ENCODE measurements at regions not wholly inside any gene's neighbourhood (a gene's known extent, or its start where the extent isn't known, plus 50 kb on each side); places are given as distances from the start of the nearest gene placed in this dataset.

GRCh38 chr13:59409634-59410200 is 754.0 kb downstream of the DIAPH3 start:
- TF ChIP-seq, protein P1, sequence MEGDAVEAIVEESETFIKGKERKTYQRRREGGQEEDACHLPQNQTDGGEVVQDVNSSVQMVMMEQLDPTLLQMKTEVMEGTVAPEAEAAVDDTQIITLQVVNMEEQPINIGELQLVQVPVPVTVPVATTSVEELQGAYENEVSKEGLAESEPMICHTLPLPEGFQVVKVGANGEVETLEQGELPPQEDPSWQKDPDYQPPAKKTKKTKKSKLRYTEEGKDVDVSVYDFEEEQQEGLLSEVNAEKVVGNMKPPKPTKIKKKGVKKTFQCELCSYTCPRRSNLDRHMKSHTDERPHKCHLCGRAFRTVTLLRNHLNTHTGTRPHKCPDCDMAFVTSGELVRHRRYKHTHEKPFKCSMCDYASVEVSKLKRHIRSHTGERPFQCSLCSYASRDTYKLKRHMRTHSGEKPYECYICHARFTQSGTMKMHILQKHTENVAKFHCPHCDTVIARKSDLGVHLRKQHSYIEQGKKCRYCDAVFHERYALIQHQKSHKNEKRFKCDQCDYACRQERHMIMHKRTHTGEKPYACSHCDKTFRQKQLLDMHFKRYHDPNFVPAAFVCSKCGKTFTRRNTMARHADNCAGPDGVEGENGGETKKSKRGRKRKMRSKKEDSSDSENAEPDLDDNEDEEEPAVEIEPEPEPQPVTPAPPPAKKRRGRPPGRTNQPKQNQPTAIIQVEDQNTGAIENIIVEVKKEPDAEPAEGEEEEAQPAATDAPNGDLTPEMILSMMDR (IDR thresholded peaks at IDR 0.05; ENCODE audit: low read depth, low read length) = no peak
- DNase-seq (ENCODE audit: low read depth, low spot score) = no peak
- no peak overlapping the region for H3K4me3 ChIP-seq (ENCODE audit: low read depth, low read length)
- in situ Hi-C loops (cut with HindIII; ENCODE audit: low sequenced_read_pairs) = no loop called here

GRCh38 chr13:59413126-59413525 is 750.6 kb downstream of the DIAPH3 start:
- H3K4me3 ChIP-seq (ENCODE audit: low read depth, low read length) = no peak overlapping the region
- TF ChIP-seq, protein P1 (IDR thresholded peaks at IDR 0.05; ENCODE audit: low read depth, low read length) = no peak
- in situ Hi-C loops (cut with HindIII; ENCODE audit: low sequenced_read_pairs) = no loop called here
- no peak for DNase-seq (ENCODE audit: low read depth, low spot score)

DNA sequence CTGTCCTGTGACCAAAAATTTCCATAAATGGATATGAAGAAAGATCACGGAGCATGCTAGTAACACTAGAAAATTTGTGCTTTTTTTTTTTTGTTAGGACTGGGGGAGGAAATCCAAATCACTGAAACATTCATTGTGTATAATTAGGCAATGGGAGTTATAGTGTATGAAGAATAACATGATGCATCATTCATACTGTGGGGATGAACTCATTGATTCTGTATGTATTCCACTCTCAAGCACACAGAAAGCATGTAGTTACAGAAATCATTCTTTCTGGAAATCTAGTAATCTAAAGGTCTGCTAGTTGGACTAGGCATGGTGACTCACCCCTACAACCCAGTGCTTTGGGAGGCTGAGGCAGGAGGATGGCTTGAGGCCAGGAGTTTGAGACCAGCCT is 749.7 kb downstream of the DIAPH3 start:
- in situ Hi-C loops (cut with HindIII; ENCODE audit: low sequenced_read_pairs) = no loop called here
- TF ChIP-seq, protein P1 (IDR thresholded peaks at IDR 0.05; ENCODE audit: low read depth, low read length) = no peak
- no peak overlapping the region for H3K4me3 ChIP-seq (ENCODE audit: low read depth, low read length)
- DNase-seq (ENCODE audit: low read depth, low spot score) = no peak

- in situ Hi-C loops (cut with HindIII; ENCODE audit: low sequenced_read_pairs) = no loop called here
- H3K4me3 ChIP-seq (ENCODE audit: low read depth, low read length) = no peak overlapping the region
- TF ChIP-seq, protein P1 (IDR thresholded peaks at IDR 0.05; ENCODE audit: low read depth, low read length) = no peak
- DNase-seq (ENCODE audit: low read depth, low spot score) = no peak
Measured at GRCh38 chr13:59415498-59415897, 748.2 kb downstream of the DIAPH3 start.

- no peak for DNase-seq (ENCODE audit: low read depth, low spot score)
- in situ Hi-C loops (cut with HindIII; ENCODE audit: low sequenced_read_pairs) = no loop called here
- H3K4me3 ChIP-seq (ENCODE audit: low read depth, low read length) = no peak overlapping the region
- TF ChIP-seq, protein P1 (IDR thresholded peaks at IDR 0.05; ENCODE audit: low read depth, low read length) = no peak
Measured at GRCh38 chr13:59416561-59416960, 747.2 kb downstream of the DIAPH3 start.

GRCh38 chr13:59422646-59423045 is 741.1 kb downstream of the DIAPH3 start:
- DNase-seq (ENCODE audit: low read depth, low spot score) = no peak
- TF ChIP-seq, protein P1 (IDR thresholded peaks at IDR 0.05; ENCODE audit: low read depth, low read length) = no peak
- in situ Hi-C loops (cut with HindIII; ENCODE audit: low sequenced_read_pairs) = no loop called here
- no peak overlapping the region for H3K4me3 ChIP-seq (ENCODE audit: low read depth, low read length)
